Sigmoid colon (tissue), 4 donors: ENCODE measurements at regions not wholly inside any gene's neighbourhood (a gene's known extent, or its start where the extent isn't known, plus 50 kb on each side); places are given as distances from the start of the nearest gene placed in this dataset.

Experiments used
- CTCF ChIP-seq, 4 experiments: fragments of 450-650 bp in 3 of 4; fragments of 200-600 bp in 1 of 4; IDR thresholded peaks; one replicate each; pipeline ENCODE4 v1.5.1; 2016 to 2019; ENCODE audit warnings: antibody characterized with exemption in 4 of 4, mild to moderate bottlenecking in 3 of 4, moderate library complexity in 2 of 4
- EP300 ChIP-seq, 4 donors: sonication (generic); formaldehyde crosslinking; IDR thresholded peaks; one replicate each; pipeline ENCODE4 v1.6.1; 2017; ENCODE audit warnings: antibody characterized with exemption in 4 of 4
- POLR2A ChIP-seq, 2 donors: fragments of 450-650 bp; IDR thresholded peaks; one replicate each; pipeline ENCODE4 v1.6.1; 2016; ENCODE audit warnings: antibody characterized with exemption in 2 of 2, mild to moderate bottlenecking in 2 of 2, moderate library complexity in 2 of 2
- POLR2AphosphoS5 ChIP-seq, 4 donors: sonication (generic); formaldehyde crosslinking; IDR thresholded peaks; one replicate each; pipeline ENCODE4 v1.6.1; 2017; ENCODE audit warnings: antibody characterized with exemption in 4 of 4

DNA sequence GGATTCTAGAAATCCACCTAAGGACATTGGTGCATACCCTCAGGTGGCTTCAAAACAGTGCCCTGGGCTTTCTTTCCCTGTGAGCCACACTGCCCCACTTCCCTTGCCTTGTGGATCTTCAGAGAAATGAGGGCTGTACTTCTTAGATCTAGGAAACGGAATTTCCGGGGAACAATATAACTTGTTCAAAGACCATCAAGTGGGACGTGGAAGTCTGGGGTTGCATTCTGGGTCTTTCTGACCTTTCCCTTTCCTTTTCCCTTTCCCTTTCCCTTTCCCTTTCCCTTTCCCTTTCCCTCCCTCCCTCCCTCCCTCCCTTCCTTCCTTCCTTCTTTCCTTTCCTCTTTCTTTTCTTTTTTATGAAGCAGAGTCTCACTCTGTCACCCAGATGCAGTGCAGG is 97.1 kb upstream of the SALL1 start:
- TF ChIP-seq POLR2A (IDR thresholded peaks at IDR 0.05) (no peak), CTCF (IDR thresholded peaks at IDR 0.05) (no peak), EP300 (IDR thresholded peaks at IDR 0.05) (no peak), POLR2AphosphoS5 (IDR thresholded peaks at IDR 0.05) (no peak)
